HepG2 (cell line): ENCODE measurements at regions not wholly inside any gene's neighbourhood (a gene's known extent, or its start where the extent isn't known, plus 50 kb on each side); places are given as distances from the start of the nearest gene placed in this dataset.
"Not testable (repeated sequence)": the region's sequence is repeated elsewhere in the genome, so short reads cannot be mapped to it uniquely, and the experiment has no call there.

ENCODE experiments used
- ATAC-seq: fragments of 200-7000 bp; cut with Tn5 transposase; 3 replicates; pipeline ENCODE4 v1.9.1; 2020; ENCODE audit warnings: mild to moderate bottlenecking, moderate library complexity
- BruUV-seq: library from RNA; stranded (reverse); fragments of 400-500 nt; replicated peaks from 2 replicates; lab custom pipeline; 2021; lab: Mats Ljungman, UMichigan
- CTCF ChIA-PET: fragments of 300-600 bp; formaldehyde crosslinking; extraction: SDS; loops from one replicate; lab custom pipeline; 2021; ENCODE audit warnings: low total read pairs, inconsistent platforms, low intra/inter-chr PET ratio; lab: Yijun Ruan, JAX
- POLR2A ChIA-PET: fragments of 350-600 bp; sonication (Branson Sonifier 250); formaldehyde crosslinking; loops from one replicate; lab custom pipeline; 2020; ENCODE audit warnings: antibody characterized with exemption, inconsistent platforms; lab: Yijun Ruan, JAX
- DNase-seq: peaks from one replicate; pipeline ENCODE4 v3.0.0-alpha.2; 2015; ENCODE audit warnings: low spot score
- FAIRE-seq: peaks from 3 replicates; lab custom pipeline; 2011; peaks lifted over from hg19 to GRCh38; lab: Jason Lieb, UNC
- H2AFZ ChIP-seq: one replicate; pipeline ENCODE4 v1.6.1; 2011; ENCODE audit warnings: low read length, inconsistent platforms
- H3K27ac ChIP-seq: fragments of 300-600 bp; 3 replicates; pipeline ENCODE4 v1.8.0; 2011; ENCODE audit warnings: mixed run types, mild to moderate bottlenecking, mixed read lengths, low read length, inconsistent platforms; ENCODE audit not compliant: insufficient read depth; ENCODE audit errors: extremely low read length
- H3K27me3 ChIP-seq, 2 experiments: fragments of 200-600 bp in 1 of 2; 2 replicates in 1 of 2; 3 replicates in 1 of 2; pipeline versions ENCODE4 v1.6.0 to v1.8.0; 2011; ENCODE audit warnings: low read length in 2 of 2, mild to moderate bottlenecking in 2 of 2, moderate library complexity in 2 of 2, inconsistent platforms in 1 of 2; ENCODE audit not compliant: insufficient read depth in 2 of 2, control insufficient read depth in 1 of 2
- H3K36me3 ChIP-seq, 2 experiments: fragments of 200-600 bp in 1 of 2; replicated peaks in 1 of 2; 2 replicates in 1 of 2; 3 replicates in 1 of 2; pipeline versions ENCODE4 v1.5.1 to v1.8.0; 2011; ENCODE audit warnings: low read length in 2 of 2, inconsistent platforms in 1 of 2; ENCODE audit not compliant: insufficient read depth in 2 of 2, control insufficient read depth in 1 of 2
- H3K4me1 ChIP-seq: 2 replicates; pipeline ENCODE4 v1.5.1; 2012; ENCODE audit warnings: low read length, inconsistent platforms; ENCODE audit not compliant: insufficient read depth
- H3K4me2 ChIP-seq: 2 replicates; pipeline ENCODE4 v1.6.0; 2011; ENCODE audit warnings: low read depth, low read length, inconsistent platforms
- H3K4me3 ChIP-seq, 3 experiments: fragments of 200-600 bp in 1 of 3; sonication (generic), shearing (Covaris generic) in 1 of 3; replicated peaks in 1 of 3; 2 replicates each; pipeline ENCODE4 v1.5.1; 2011 to 2016; ENCODE audit warnings: low read length in 3 of 3, inconsistent platforms in 2 of 3, low read depth in 2 of 3, mild to moderate bottlenecking in 2 of 3, control low read depth in 1 of 3, mixed read lengths in 1 of 3; ENCODE audit not compliant: insufficient read depth in 1 of 3
- H3K79me2 ChIP-seq: one replicate; pipeline ENCODE4 v1.6.1; 2011; ENCODE audit warnings: low read length, inconsistent platforms; ENCODE audit not compliant: insufficient read depth
- H3K9ac ChIP-seq: 2 replicates; pipeline ENCODE4 v1.6.0; 2011; ENCODE audit warnings: mild to moderate bottlenecking, low read depth, low read length, inconsistent platforms; ENCODE audit not compliant: insufficient read depth
- H3K9me3 ChIP-seq: 2 replicates; pipeline ENCODE4 v1.5.1; 2012; ENCODE audit warnings: mild to moderate bottlenecking, low read length
- H4K20me1 ChIP-seq: 2 replicates; pipeline ENCODE4 v1.6.0; 2011; ENCODE audit warnings: inconsistent platforms, mild to moderate bottlenecking, low read length, moderate library complexity; ENCODE audit not compliant: insufficient read depth
- CREB1 ChIP-seq, 2 experiments: fragments of 450-650 bp in 1 of 2; IDR thresholded peaks; 2 replicates each; pipeline ENCODE4 v1.6.1; 2016 to 2017; ENCODE audit warnings: control low read depth in 1 of 2, mild to moderate bottlenecking in 1 of 2, missing compliant biosample characterization in 1 of 2, missing genetic modification characterization in 1 of 2
- GABPA ChIP-seq, 2 experiments: IDR thresholded peaks; 2 replicates each; pipeline ENCODE4 v1.6.1; 2011 to 2016; ENCODE audit warnings: low read depth in 2 of 2, low read length in 1 of 2, missing biosample characterization in 1 of 2, missing genetic modification characterization in 1 of 2
- GABPB1 ChIP-seq: IDR thresholded peaks from 2 replicates; pipeline ENCODE4 v1.6.1; 2016; ENCODE audit warnings: mild to moderate bottlenecking, missing genetic modification reagents, moderate library complexity, missing compliant biosample characterization
- WGBS: methylation state at CpG from one replicate; pipeline ENCODE4 v1.1.6; 2017; ENCODE audit warnings: low lambda C conversion rate; 5-methylcytosine and 5-hydroxymethylcytosine counted together
- in situ Hi-C: cut with HindIII; loops from 2 replicates; pipeline ENCODE4 v1.10.0; 2017; ENCODE audit warnings: low pct_unique_long_range_greater_than_20kb; ENCODE audit not compliant: extremely low pct_ligation_motif_present
- intact Hi-C: fragments of 100-400 bp; cut with micrococcal nuclease; formaldehyde crosslinking; loops from one replicate; pipeline ENCODE4 v1.10.0; 2022; ENCODE audit not compliant: unreplicated experiment
- TF ChIP-seq, protein P1 (sequence below): sonication (generic); formaldehyde crosslinking; IDR thresholded peaks from 2 replicates; pipeline ENCODE4 v1.5.0; 2020; ENCODE audit warnings: mild to moderate bottlenecking, missing genetic modification reagents, moderate library complexity

GRCh38 chr2:94737145-94737544, 134.1 kb upstream of the TEKT4 start:
- FAIRE-seq; intact Hi-C loops; H3K4me2 ChIP-seq; H3K79me2 ChIP-seq; BruUV-seq; H3K4me1 ChIP-seq; H2AFZ ChIP-seq; H4K20me1 ChIP-seq; H3K27ac ChIP-seq; H3K9ac ChIP-seq; POLR2A ChIA-PET; H3K9me3 ChIP-seq; H3K27me3 ChIP-seq; TF ChIP-seq GABPA (IDR thresholded peaks at IDR 0.05; ENCODE audit: low read depth, low read length): not testable (repeated sequence)
- DNase-seq: peak; percentile 24
- 37% methylated on average over 12 of the region's 17 CpGs for WGBS
- TF ChIP-seq, protein P1, sequence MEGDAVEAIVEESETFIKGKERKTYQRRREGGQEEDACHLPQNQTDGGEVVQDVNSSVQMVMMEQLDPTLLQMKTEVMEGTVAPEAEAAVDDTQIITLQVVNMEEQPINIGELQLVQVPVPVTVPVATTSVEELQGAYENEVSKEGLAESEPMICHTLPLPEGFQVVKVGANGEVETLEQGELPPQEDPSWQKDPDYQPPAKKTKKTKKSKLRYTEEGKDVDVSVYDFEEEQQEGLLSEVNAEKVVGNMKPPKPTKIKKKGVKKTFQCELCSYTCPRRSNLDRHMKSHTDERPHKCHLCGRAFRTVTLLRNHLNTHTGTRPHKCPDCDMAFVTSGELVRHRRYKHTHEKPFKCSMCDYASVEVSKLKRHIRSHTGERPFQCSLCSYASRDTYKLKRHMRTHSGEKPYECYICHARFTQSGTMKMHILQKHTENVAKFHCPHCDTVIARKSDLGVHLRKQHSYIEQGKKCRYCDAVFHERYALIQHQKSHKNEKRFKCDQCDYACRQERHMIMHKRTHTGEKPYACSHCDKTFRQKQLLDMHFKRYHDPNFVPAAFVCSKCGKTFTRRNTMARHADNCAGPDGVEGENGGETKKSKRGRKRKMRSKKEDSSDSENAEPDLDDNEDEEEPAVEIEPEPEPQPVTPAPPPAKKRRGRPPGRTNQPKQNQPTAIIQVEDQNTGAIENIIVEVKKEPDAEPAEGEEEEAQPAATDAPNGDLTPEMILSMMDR (CRISPR knock-in tag): peak; percentile 23; the same call in 1 of the 2 replicates
- TF ChIP-seq GABPB1 (CRISPR knock-in tag): peak; percentile 45
- TF ChIP-seq GABPA (CRISPR knock-in tag; IDR thresholded peaks at IDR 0.05; ENCODE audit: low read depth): peak; percentile 39; the same call in 1 of the 2 replicates
- TF ChIP-seq, all 625 proteins: peak for 3; not testable (repeated sequence) for 622
- in situ Hi-C loops, H3K4me3 ChIP-seq, ATAC-seq, H3K36me3 ChIP-seq, CTCF ChIA-PET: not testable (repeated sequence)

GRCh38 chr2:94737736-94738342, 133.4 kb upstream of the TEKT4 start:
- H3K9ac ChIP-seq; CTCF ChIA-PET; H3K27me3 ChIP-seq; DNase-seq; BruUV-seq; H3K9me3 ChIP-seq; H2AFZ ChIP-seq; ATAC-seq; H3K4me3 ChIP-seq; H3K4me1 ChIP-seq; H3K4me2 ChIP-seq; H3K79me2 ChIP-seq; H3K27ac ChIP-seq; FAIRE-seq; H4K20me1 ChIP-seq; H3K36me3 ChIP-seq; in situ Hi-C loops; TF ChIP-seq CREB1 (CRISPR knock-in tag; IDR thresholded peaks at IDR 0.05): not testable (repeated sequence)
- WGBS: 61% methylated on average over 22 of the region's 25 CpGs
- TF ChIP-seq CREB1 (IDR thresholded peaks at IDR 0.05): peak; percentile 31; the same call in 1 of the 2 replicates
- TF ChIP-seq, all 625 proteins: peak for 1; not testable (repeated sequence) for 624
- POLR2A ChIA-PET, intact Hi-C loops: not testable (repeated sequence)
